GM19025 (cell line): ENCODE measurements at regions not wholly inside any gene's neighbourhood (a gene's known extent, or its start where the extent isn't known, plus 50 kb on each side); places are given as distances from the start of the nearest gene placed in this dataset.
"Not testable (repeated sequence)": the region's sequence is repeated elsewhere in the genome, so short reads cannot be mapped to it uniquely, and the experiment has no call there.

Experiments used
- ATAC-seq: cut with Tn5 transposase; IDR thresholded peaks from one replicate; pipeline ENCODE4 v1.9.1; 2021; ENCODE audit warnings: mild to moderate bottlenecking, low read depth, moderate library complexity; ENCODE audit not compliant: unreplicated experiment

DNA sequence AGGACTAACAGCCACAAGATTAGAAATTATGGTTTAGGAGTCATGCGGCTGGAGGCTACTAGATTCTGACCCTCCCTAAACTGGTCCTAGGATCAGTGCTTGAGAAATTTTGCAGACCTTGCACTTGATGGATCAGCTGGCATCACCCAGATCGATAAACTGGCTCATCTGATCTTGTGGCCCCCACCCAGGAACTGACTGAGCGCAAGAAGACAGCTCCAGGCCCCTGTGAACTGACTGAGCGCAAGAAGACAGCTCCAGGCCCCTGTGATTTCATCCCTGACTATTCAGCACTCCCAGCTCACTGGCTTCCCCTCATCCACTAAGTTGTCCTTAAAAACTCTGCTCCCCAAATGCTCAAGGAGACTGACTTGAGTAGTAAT, 67.8 kb downstream of the MRPL36 start:
- not testable (repeated sequence) for ATAC-seq

DNA sequence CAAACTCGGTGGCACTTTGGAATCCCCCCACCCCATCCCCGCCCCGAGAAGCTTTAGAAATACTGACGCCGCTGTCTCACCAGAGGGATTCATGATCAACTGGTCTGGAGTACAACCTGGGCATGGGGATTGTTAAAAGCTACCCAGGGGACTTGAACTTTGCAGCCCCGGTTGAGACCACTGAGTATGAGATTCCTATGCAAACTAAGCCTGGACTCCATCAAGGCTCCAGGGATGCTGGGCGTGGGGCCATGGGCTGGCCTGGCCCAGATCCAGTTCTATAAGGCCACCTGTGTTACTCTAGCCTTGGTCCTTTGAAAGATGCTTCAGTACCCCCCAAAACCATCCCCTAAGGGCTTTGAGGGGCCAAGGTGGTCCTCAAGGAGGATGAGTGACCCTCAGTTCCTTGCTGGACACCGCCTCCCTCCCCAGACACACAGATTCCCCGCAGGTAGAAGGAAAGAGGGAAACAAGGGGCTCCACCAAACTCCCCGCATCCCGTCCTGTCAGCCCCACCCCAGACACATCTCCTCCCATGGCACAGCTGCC, 68.5 kb downstream of the MRPL36 start:
- ATAC-seq, result no peak

DNA sequence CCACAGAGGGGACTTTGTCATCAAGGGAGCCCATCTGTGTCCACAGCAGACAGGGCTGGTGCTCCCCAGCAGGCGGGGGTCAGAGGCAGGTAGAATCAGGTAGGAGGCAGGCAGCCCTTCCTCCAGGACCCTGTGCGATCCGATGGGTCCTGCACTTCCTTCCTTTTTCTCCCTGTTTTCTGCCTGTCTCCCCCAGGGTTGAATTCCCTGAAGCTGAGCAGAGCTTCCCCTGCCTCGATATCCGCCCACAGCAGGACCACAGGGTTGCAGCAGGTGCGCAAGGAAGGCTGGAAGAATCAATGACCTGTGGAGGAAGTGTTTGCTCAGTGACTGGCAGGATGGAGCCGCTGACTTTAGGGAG, 69.2 kb downstream of the MRPL36 start:
- no peak for ATAC-seq

- no peak for ATAC-seq
Measured at GRCh38 chr5:1729641-1730486, 69.8 kb downstream of the MRPL36 start.

GRCh38 chr5:1728846-1729245, 70.8 kb downstream of the MRPL36 start:
- ATAC-seq, result no peak

GRCh38 chr5:1727571-1727970, 72.1 kb downstream of the MRPL36 start:
- ATAC-seq, result no peak

- no peak for ATAC-seq
Measured at GRCh38 chr5:1726956-1727355, 72.7 kb downstream of the MRPL36 start.

- ATAC-seq, result no peak
Measured at GRCh38 chr5:1726469-1726865, 73.2 kb downstream of the MRPL36 start.

GRCh38 chr5:1725641-1726468, 73.8 kb downstream of the MRPL36 start:
- no peak for ATAC-seq

GRCh38 chr5:1724822-1725602, 74.6 kb downstream of the MRPL36 start:
- ATAC-seq, result no peak

DNA sequence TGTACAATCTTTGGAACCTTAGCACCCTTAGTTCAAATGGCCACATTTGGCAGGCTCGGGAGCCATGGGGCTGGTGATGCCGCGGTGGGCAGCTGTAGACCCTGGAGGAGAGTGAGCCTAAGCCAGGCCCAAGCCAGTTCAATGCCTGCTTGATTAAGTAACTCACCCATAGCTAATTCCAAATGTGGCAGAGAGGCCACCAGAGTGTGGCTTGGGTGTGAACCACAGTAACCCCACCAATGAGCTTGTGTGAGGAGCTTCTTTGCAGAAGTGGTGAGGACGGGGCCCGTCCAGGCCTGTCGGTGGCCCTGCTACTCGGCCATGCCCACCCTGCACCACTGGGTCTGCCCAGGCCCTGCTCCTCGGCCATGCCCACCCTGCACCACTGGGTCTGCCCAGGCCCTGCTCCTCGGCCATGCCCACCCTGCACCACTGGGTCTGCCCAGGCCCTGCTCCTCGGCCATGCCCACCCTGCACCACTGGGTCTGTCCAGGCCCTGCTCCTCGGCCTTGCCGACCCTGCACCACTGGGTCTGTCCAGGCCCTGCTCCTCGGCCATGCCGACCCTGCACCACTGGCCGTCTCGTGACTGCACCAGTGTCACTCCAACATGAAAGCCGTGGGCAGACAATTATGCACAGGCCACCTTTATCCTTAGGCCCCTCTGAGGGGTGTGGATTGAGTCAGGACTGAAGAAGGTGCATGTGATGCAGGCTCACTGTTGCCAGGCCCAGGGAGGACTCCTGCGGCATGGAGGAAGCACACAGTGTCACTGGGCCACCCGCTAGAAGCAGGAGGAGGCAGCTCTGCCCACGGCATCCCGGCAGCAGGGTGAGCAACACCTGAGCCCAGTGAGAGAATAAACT, 75.4 kb downstream of the MRPL36 start:
- no peak for ATAC-seq

- ATAC-seq, result no peak
Measured at GRCh38 chr5:1723476-1723875, 76.2 kb downstream of the MRPL36 start.

GRCh38 chr5:1722877-1723276, 76.8 kb downstream of the MRPL36 start:
- no peak for ATAC-seq

DNA sequence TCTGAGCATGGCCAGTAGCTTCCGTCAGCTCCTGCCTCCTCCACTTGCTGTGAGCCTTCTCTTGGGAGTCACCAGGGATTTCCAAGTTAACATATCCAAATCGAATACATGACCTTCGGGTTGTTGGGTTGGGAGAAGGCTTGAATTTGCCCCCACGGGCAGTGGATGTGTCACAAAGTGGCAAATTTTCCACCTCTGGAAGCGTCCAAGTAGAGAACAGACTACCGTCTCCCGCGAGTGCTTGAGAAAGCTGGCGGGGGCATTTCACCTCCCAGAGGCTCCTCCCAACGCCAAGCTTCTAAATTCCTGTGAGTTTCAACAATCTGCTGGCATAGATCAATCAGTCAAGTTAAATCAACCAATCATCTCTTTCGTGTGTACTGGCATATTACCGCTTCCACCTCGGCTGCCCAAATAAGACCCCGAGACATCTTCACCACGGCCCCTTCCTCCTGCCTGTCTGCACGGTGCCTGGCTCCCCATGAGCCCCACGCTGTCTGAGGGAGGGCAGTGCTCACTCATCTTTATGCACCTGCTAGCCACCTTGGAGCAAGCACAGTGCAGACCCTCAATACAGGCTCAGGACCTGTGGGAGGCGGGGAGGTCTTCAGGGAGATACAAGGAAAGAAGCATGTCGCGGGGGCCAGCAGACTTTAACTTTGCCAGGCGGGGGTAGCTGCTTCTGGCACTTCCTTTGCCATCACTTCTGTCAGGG, 79.1 kb downstream of the MRPL36 start:
- ATAC-seq, result no peak

- no peak for ATAC-seq
Measured at GRCh38 chr5:1719860-1720259, 79.8 kb downstream of the MRPL36 start.

DNA sequence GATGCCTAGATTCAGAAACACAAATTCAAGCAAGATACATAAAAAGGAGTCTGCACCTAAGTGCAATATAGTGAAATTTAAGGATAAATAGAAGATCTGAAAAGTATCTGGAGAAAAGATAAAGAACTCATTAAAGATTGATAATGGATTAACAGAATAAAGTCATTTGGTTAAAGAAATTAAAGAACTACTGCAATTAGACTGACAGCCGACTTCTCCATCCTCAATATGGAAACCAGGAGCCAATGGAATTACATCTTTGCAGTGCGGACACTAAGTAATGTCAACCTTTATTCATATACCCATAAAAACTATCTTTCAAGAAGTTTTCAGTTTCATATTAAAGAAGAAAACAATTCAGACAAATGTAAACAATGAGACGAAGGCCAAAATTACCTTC, 81.0 kb downstream of the MRPL36 start:
- ATAC-seq, result no peak

GRCh38 chr5:1710091-1710490, 89.5 kb downstream of the MRPL36 start:
- not testable (repeated sequence) for ATAC-seq

- ATAC-seq, result no peak
Measured at GRCh38 chr5:1709171-1709803, 90.3 kb downstream of the MRPL36 start.
